ENCODE measurements at regions not wholly inside any gene's neighbourhood (a gene's known extent, or its start where the extent isn't known, plus 50 kb on each side); places are given as distances from the start of the nearest gene placed in this dataset.

DNA sequence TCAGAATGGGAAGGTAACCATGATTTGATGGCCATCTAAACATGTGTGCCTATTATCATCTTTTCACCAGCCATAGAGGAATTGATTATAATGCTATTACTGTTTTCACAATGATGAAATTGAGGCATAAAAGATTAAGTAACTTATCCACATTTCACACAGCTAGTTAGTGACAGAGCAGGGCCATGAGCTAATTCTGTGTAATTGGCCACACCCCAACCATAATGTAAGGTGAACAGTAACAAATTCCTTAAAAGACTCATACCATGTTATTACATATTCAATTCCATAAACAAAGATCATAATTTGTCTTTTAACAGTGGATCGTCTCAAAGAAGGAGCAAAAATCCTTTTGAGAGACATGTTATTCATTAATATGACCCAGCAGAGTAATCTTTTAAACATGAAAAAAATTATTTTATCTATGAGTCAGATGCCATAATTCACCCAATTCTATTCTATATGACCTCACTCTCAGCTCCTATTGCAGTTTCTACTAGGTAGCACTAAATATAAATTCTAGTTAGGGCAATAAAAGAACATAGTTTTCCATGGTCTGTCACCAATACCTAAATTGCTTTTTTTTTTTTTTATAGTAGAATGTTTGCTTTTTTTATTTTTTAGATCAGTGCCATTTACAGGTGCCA is 475.8 kb upstream of the SLC39A10 start:
- no peaks in the 10 kb centered on the region for H3K27me3 ChIP-seq
- H3K4me3 ChIP-seq = no peak overlapping the region
- no peaks in the 10 kb centered on the region for H3K36me3 ChIP-seq
- no peak overlapping the region for H3K27ac ChIP-seq
- no peak for TF ChIP-seq CTCF (IDR thresholded peaks at IDR 0.05; ENCODE audit: low read depth, low read length)
- no peaks in the 10 kb centered on the region for H3K4me1 ChIP-seq (ENCODE audit: low read depth)
- DNase-seq (ENCODE audit: low read depth in 1 of 2, low spot score in 1 of 2) = no peak
- H3K9me3 ChIP-seq (ENCODE audit: low read depth) = no peaks in the 10 kb centered on the region

GRCh38 chr2:195168369-195168768 is 488.7 kb upstream of the SLC39A10 start:
- no peak overlapping the region for H3K4me3 ChIP-seq
- H3K27ac ChIP-seq = no peak overlapping the region
- no peaks in the 10 kb centered on the region for H3K4me1 ChIP-seq (ENCODE audit: low read depth)
- no peak for TF ChIP-seq CTCF (IDR thresholded peaks at IDR 0.05; ENCODE audit: low read depth, low read length)
- no peaks in the 10 kb centered on the region for H3K9me3 ChIP-seq (ENCODE audit: low read depth)
- no peaks in the 10 kb centered on the region for H3K27me3 ChIP-seq
- DNase-seq (ENCODE audit: low read depth in 1 of 2, low spot score in 1 of 2) = no peak
- no peaks in the 10 kb centered on the region for H3K36me3 ChIP-seq

DNA sequence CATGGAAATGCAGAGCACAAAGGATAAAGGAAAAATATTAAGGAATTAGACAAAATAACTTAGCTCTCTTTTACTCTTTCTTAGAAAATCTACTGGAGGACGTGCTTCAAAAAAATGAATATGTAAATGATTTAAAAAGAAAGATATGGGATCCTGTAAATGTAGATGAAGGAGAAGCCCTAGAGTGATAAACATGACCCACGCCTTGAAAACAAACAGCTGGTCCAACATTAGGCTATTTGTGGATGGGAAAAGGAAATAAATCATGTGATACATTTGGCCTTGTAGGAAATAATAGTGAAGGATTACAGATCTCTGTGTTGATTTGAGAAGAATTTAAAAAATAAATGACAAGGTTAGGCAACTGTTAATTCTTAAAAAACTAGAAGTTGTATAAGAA is 492.1 kb upstream of the SLC39A10 start:
- Histone ChIP-seq H3K27ac (no peak overlapping the region), H3K4me1 (ENCODE audit: low read depth) (no peaks in the 10 kb centered on the region), H3K9me3 (ENCODE audit: low read depth) (no peaks in the 10 kb centered on the region), H3K4me3 (no peak overlapping the region), H3K36me3 (no peaks in the 10 kb centered on the region), H3K27me3 (no peaks in the 10 kb centered on the region)
- TF ChIP-seq CTCF (IDR thresholded peaks at IDR 0.05; ENCODE audit: low read depth, low read length) = no peak
- no peak for DNase-seq (ENCODE audit: low read depth in 1 of 2, low spot score in 1 of 2)

DNA sequence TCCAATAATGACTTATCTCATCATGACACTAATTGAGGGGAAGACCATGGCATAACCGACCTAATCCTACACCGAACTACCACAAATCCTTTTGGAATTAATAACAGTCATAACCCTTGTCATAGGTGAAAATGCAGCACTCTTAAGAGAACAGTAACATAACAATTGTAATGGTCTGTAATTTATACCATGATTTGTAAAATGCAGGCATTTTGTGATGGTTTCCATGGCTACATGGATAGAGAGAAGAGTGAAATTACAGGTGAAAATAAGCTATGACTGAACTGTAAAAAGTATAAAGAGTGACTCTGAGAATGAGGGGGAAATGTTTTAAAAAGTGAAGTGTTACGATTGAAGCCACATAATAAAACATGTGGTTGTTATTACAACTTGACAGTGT is 494.1 kb upstream of the SLC39A10 start:
- TF ChIP-seq CTCF (IDR thresholded peaks at IDR 0.05; ENCODE audit: low read depth, low read length) = no peak
- Histone ChIP-seq H3K36me3 (no peaks in the 10 kb centered on the region), H3K4me3 (no peak overlapping the region), H3K9me3 (ENCODE audit: low read depth) (no peaks in the 10 kb centered on the region), H3K4me1 (ENCODE audit: low read depth) (no peaks in the 10 kb centered on the region), H3K27me3 (no peaks in the 10 kb centered on the region), H3K27ac (no peak overlapping the region)
- no peak for DNase-seq (ENCODE audit: low read depth in 1 of 2, low spot score in 1 of 2)

GRCh38 chr2:195162194-195162593 is 494.8 kb upstream of the SLC39A10 start:
- no peaks in the 10 kb centered on the region for H3K36me3 ChIP-seq
- TF ChIP-seq CTCF (IDR thresholded peaks at IDR 0.05; ENCODE audit: low read depth, low read length) = no peak
- no peaks in the 10 kb centered on the region for H3K9me3 ChIP-seq (ENCODE audit: low read depth)
- DNase-seq (ENCODE audit: low read depth in 1 of 2, low spot score in 1 of 2) = no peak
- H3K27me3 ChIP-seq = no peaks in the 10 kb centered on the region
- H3K4me3 ChIP-seq = no peak overlapping the region
- H3K4me1 ChIP-seq (ENCODE audit: low read depth) = no peaks in the 10 kb centered on the region
- no peak overlapping the region for H3K27ac ChIP-seq
